DND-41 (cell line): ENCODE measurements at regions not wholly inside any gene's neighbourhood (a gene's known extent, or its start where the extent isn't known, plus 50 kb on each side); places are given as distances from the start of the nearest gene placed in this dataset.

Source experiments
- CTCF ChIP-seq: IDR thresholded peaks from 2 replicates; pipeline ENCODE4 v1.5.1; 2012; ENCODE audit warnings: borderline replicate concordance, low read length, moderate library complexity, mild to moderate bottlenecking; ENCODE audit not compliant: poor library complexity, severe bottlenecking; ENCODE audit errors: extremely low read depth
- EZH2 ChIP-seq: IDR thresholded peaks from 3 replicates; pipeline ENCODE4 v1.6.1; 2012; ENCODE audit warnings: borderline replicate concordance, low read depth, mild to moderate bottlenecking, moderate library complexity, low read length, inconsistent platforms; ENCODE audit not compliant: severe bottlenecking

- TF ChIP-seq CTCF, result no peak
- TF ChIP-seq EZH2, result no peak
Measured at GRCh38 chr6:145294942-145295341, 440.4 kb downstream of the EPM2A start.
